ENCODE measurements at regions not wholly inside any gene's neighbourhood (a gene's known extent, or its start where the extent isn't known, plus 50 kb on each side); places are given as distances from the start of the nearest gene placed in this dataset.

- no peak for TF ChIP-seq CTCF (IDR thresholded peaks at IDR 0.05)
- TF ChIP-seq POLR2A (IDR thresholded peaks at IDR 0.05): no peak
Measured at GRCh38 chr1:88272216-88272615, 411.9 kb upstream of the PKN2 start.
